CD4-positive, alpha-beta T cell (primary cell): ENCODE measurements at regions not wholly inside any gene's neighbourhood (a gene's known extent, or its start where the extent isn't known, plus 50 kb on each side); places are given as distances from the start of the nearest gene placed in this dataset.

Experiments
- ATAC-seq: fragments of 200-7000 bp; cut with Tn5 transposase; one replicate; pipeline ENCODE4 v1.10.0; 2022; ENCODE audit warnings: mild to moderate bottlenecking; ENCODE audit not compliant: poor library complexity
- CTCF ChIA-PET: fragments of 350-600 bp; sonication (Branson Sonifier 250); formaldehyde crosslinking; loops from one replicate; lab custom pipeline; 2021; ENCODE audit warnings: antibody characterized with exemption, inconsistent platforms; lab: Charles Lee
- POLR2A ChIA-PET: fragments of 350-600 bp; sonication (Branson Sonifier 250); formaldehyde crosslinking; loops from one replicate; lab custom pipeline; 2021; ENCODE audit warnings: antibody characterized with exemption, inconsistent platforms; lab: Charles Lee
- DNase-seq, 14 experiments: peaks; one replicate each; pipeline ENCODE4 v3.0.0-alpha.2; 2013 to 2020; ENCODE audit warnings: mixed read lengths in 2 of 14
- H3K27ac ChIP-seq, 2 donors: one replicate each; pipeline versions ENCODE4 v1.5.1 to v1.7.0; 2013; ENCODE audit warnings: low read length in 2 of 2, low read depth in 1 of 2, mild to moderate bottlenecking in 1 of 2
- H3K27me3 ChIP-seq, 2 experiments: 1 replicate in 1 of 2; 2 replicates in 1 of 2; pipeline versions ENCODE4 v1.6.1 to v1.7.0; 2013; ENCODE audit warnings: low read length in 2 of 2, control low read depth in 1 of 2, mild to moderate bottlenecking in 1 of 2, moderate library complexity in 1 of 2; ENCODE audit not compliant: insufficient read depth in 2 of 2, control insufficient read depth in 1 of 2
- H3K36me3 ChIP-seq: one replicate; pipeline ENCODE4 v1.6.1; 2013; ENCODE audit warnings: low read length, control low read depth; ENCODE audit not compliant: insufficient read depth
- H3K4me1 ChIP-seq: one replicate; pipeline ENCODE4 v1.6.1; 2013; ENCODE audit warnings: low read length, control low read depth; ENCODE audit not compliant: insufficient read depth
- H3K4me3 ChIP-seq: one replicate; pipeline ENCODE4 v1.5.1; 2013; ENCODE audit warnings: mild to moderate bottlenecking, low read length, moderate library complexity
- H3K9me3 ChIP-seq, 2 experiments: 1 replicate in 1 of 2; 2 replicates in 1 of 2; pipeline versions ENCODE4 v1.6.1 to v1.7.0; 2013; ENCODE audit warnings: low read length in 2 of 2, mild to moderate bottlenecking in 2 of 2, control low read depth in 1 of 2, moderate library complexity in 1 of 2; ENCODE audit not compliant: control insufficient read depth in 1 of 2, insufficient read depth in 1 of 2
- H3K27ac Mint-ChIP-seq: one replicate; pipeline ENCODE4 v1.8.0; 2020; ENCODE audit warnings: mixed read lengths
- H3K27me3 Mint-ChIP-seq: one replicate; pipeline ENCODE4 v1.8.0; 2021; ENCODE audit warnings: mixed read lengths
- H3K36me3 Mint-ChIP-seq: one replicate; pipeline ENCODE4 v1.8.0; 2021; ENCODE audit warnings: low read depth, mixed read lengths
- H3K4me1 Mint-ChIP-seq: one replicate; pipeline ENCODE4 v1.8.0; 2021; ENCODE audit warnings: low read depth, mixed read lengths
- H3K4me3 Mint-ChIP-seq: one replicate; pipeline ENCODE4 v1.8.0; 2020; ENCODE audit warnings: mild to moderate bottlenecking, mixed read lengths
- H3K9me3 Mint-ChIP-seq: one replicate; pipeline ENCODE4 v1.8.0; 2020; ENCODE audit warnings: mixed read lengths
- CTCF ChIP-seq: fragments of 200-600 bp; IDR thresholded peaks from one replicate; pipeline ENCODE4 v1.8.0; 2022; ENCODE audit warnings: antibody characterized with exemption, mild to moderate bottlenecking
- intact Hi-C, 2 experiments: fragments of 100-400 bp; cut with DNase I in 1 of 2; cut with micrococcal nuclease in 1 of 2; formaldehyde crosslinking; loops; one replicate each; pipeline versions ENCODE4 v1.15.1 to v1.9.0; 2023 to 2025; cut with DNase I, micrococcal nuclease

GRCh38 chr11:103546236-103546635 lies 437.0 kb downstream of the DYNC2H1 start:
- no peak overlapping the region for H3K4me3 ChIP-seq
- DNase-seq (no peak), ATAC-seq (no peak)
- H3K27me3 ChIP-seq: no peaks in the 10 kb centered on the region
- no peaks in the 10 kb centered on the region for H3K36me3 Mint-ChIP-seq
- H3K4me1 Mint-ChIP-seq: no peaks in the 10 kb centered on the region
- intact Hi-C loops: no loop called here
- no peaks in the 10 kb centered on the region for H3K4me1 ChIP-seq
- H3K27me3 Mint-ChIP-seq: no peaks in the 10 kb centered on the region
- TF ChIP-seq CTCF: no peak
- CTCF ChIA-PET: no interaction called here
- POLR2A ChIA-PET: no interaction called here
- H3K27ac Mint-ChIP-seq: no peak overlapping the region
- no peaks in the 10 kb centered on the region for H3K36me3 ChIP-seq
- no peaks in the 10 kb centered on the region for H3K9me3 Mint-ChIP-seq
- H3K9me3 ChIP-seq: peaks cover 0 to 9% of the 10 kb centered on the region in 2 experiments
- H3K27ac ChIP-seq: no peak overlapping the region
- no peak overlapping the region for H3K4me3 Mint-ChIP-seq

- POLR2A ChIA-PET: no interaction called here
- no peaks in the 10 kb centered on the region for H3K27me3 Mint-ChIP-seq
- peaks cover 0 to 3% of the 10 kb centered on the region in 2 experiments for H3K9me3 ChIP-seq
These were observed 437.8 kb downstream of the DYNC2H1 start for GRCh38 chr11:103547024-103547423.

GRCh38 chr11:103547691-103548090 lies 438.5 kb downstream of the DYNC2H1 start:
- Histone ChIP-seq H3K36me3 (no peaks in the 10 kb centered on the region), H3K4me3 (no peak overlapping the region), H3K4me1 (no peaks in the 10 kb centered on the region), H3K27me3 (no peaks in the 10 kb centered on the region), H3K27ac (no peak overlapping the region), H3K9me3 (no peaks in the 10 kb centered on the region)
- no peak for TF ChIP-seq CTCF
- intact Hi-C loops: no loop called here
- Mint-ChIP-seq H3K27ac (no peak overlapping the region), H3K36me3 (no peaks in the 10 kb centered on the region), H3K4me3 (no peak overlapping the region), H3K9me3 (no peaks in the 10 kb centered on the region), H3K27me3 (no peaks in the 10 kb centered on the region), H3K4me1 (no peaks in the 10 kb centered on the region)
- ChIA-PET POLR2A (no interaction called here), CTCF (no interaction called here)
- DNase-seq: no peak
- ATAC-seq: no peak

More at GRCh38 chr11:103547024-103547423, 437.8 kb downstream of the DYNC2H1 start:
- Histone ChIP-seq H3K36me3 (no peaks in the 10 kb centered on the region), H3K27ac (no peak overlapping the region), H3K4me3 (no peak overlapping the region), H3K27me3 (no peaks in the 10 kb centered on the region), H3K4me1 (no peaks in the 10 kb centered on the region)
- CTCF ChIA-PET: no interaction called here
- intact Hi-C loops: no loop called here
- ATAC-seq: no peak
- no peaks in the 10 kb centered on the region for H3K4me1 Mint-ChIP-seq
- H3K36me3 Mint-ChIP-seq: no peaks in the 10 kb centered on the region
- no peak for DNase-seq
- no peaks in the 10 kb centered on the region for H3K9me3 Mint-ChIP-seq
- no peak overlapping the region for H3K27ac Mint-ChIP-seq
- no peak for TF ChIP-seq CTCF
- no peak overlapping the region for H3K4me3 Mint-ChIP-seq
